ENCODE measurements at regions not wholly inside any gene's neighbourhood (a gene's known extent, or its start where the extent isn't known, plus 50 kb on each side); places are given as distances from the start of the nearest gene placed in this dataset.
A peak's percentile ranks its signal among the peaks of the same experiment; 100 is the strongest.

GRCh38 chr7:24221500-24221899 lies 62.5 kb upstream of the NPY start:
- Mint-ChIP-seq H3K4me3 (no peak overlapping the region), H3K4me1 (no peaks in the 10 kb centered on the region), H3K27ac (no peak overlapping the region), H3K9me3 (peaks cover 8% of the 10 kb centered on the region), H3K36me3 (ENCODE audit: low read depth) (no peaks in the 10 kb centered on the region), H3K27me3 (peaks cover 7% of the 10 kb centered on the region)
- ATAC-seq (no peak), DNase-seq (no peak)

- Mint-ChIP-seq H3K9me3 (peaks cover 8% of the 10 kb centered on the region), H3K27me3 (peaks cover 16% of the 10 kb centered on the region), H3K27ac (no peak overlapping the region), H3K36me3 (ENCODE audit: low read depth) (no peaks in the 10 kb centered on the region), H3K4me3 (no peak overlapping the region), H3K4me1 (peaks cover 18% of the 10 kb centered on the region)
- ATAC-seq (peak; percentile 37), DNase-seq (no peak)
Observed at GRCh38 chr7:24227068-24227467, 56.9 kb upstream of the NPY start.

GRCh38 chr7:24227603-24228359 lies 56.2 kb upstream of the NPY start:
- ATAC-seq (peak; percentile 88), DNase-seq (peak; percentile 24)
- Mint-ChIP-seq H3K4me1 (peaks cover 18% of the 10 kb centered on the region), H3K4me3 (no peak overlapping the region), H3K27me3 (peaks cover 19% of the 10 kb centered on the region), H3K27ac (no peak overlapping the region), H3K9me3 (peaks cover 8% of the 10 kb centered on the region), H3K36me3 (ENCODE audit: low read depth) (no peaks in the 10 kb centered on the region)

- peaks cover 18% of the 10 kb centered on the region for H3K4me1 Mint-ChIP-seq
- H3K27me3 Mint-ChIP-seq, result peaks cover 19% of the 10 kb centered on the region
- H3K4me3 Mint-ChIP-seq, result no peak overlapping the region
- no peak overlapping the region for H3K27ac Mint-ChIP-seq
- no peaks in the 10 kb centered on the region for H3K36me3 Mint-ChIP-seq (ENCODE audit: low read depth)
- ATAC-seq, result no peak
- DNase-seq, result no peak
- no peaks in the 10 kb centered on the region for H3K9me3 Mint-ChIP-seq
Observed at GRCh38 chr7:24229481-24230226, 54.3 kb upstream of the NPY start.

- ATAC-seq (no peak), DNase-seq (no peak)
- Mint-ChIP-seq H3K27ac (no peak overlapping the region), H3K4me1 (peaks cover 18% of the 10 kb centered on the region), H3K27me3 (peaks cover 17% of the 10 kb centered on the region), H3K9me3 (no peaks in the 10 kb centered on the region), H3K36me3 (ENCODE audit: low read depth) (no peaks in the 10 kb centered on the region), H3K4me3 (no peak overlapping the region)
Observed at GRCh38 chr7:24231493-24231892, 52.5 kb upstream of the NPY start.

- H3K27me3 Mint-ChIP-seq, result peaks cover 24% of the 10 kb centered on the region
- H3K9me3 Mint-ChIP-seq, result no peaks in the 10 kb centered on the region
- ATAC-seq, result no peak
- H3K4me3 Mint-ChIP-seq, result no peak overlapping the region
- no peaks in the 10 kb centered on the region for H3K4me1 Mint-ChIP-seq
- no peaks in the 10 kb centered on the region for H3K36me3 Mint-ChIP-seq (ENCODE audit: low read depth)
- no peak overlapping the region for H3K27ac Mint-ChIP-seq
- DNase-seq, result no peak
Observed at GRCh38 chr7:24233386-24233785, 50.6 kb upstream of the NPY start.

All from activated naive CD8-positive, alpha-beta T cell treated with anti-CD3 and anti-CD28 coated beads, Interleukin-2, amount 50 U/mL, for 24 hours (primary cell).